ENCODE measurements at regions not wholly inside any gene's neighbourhood (a gene's known extent, or its start where the extent isn't known, plus 50 kb on each side); places are given as distances from the start of the nearest gene placed in this dataset.
"Not testable (repeated sequence)": the region's sequence is repeated elsewhere in the genome, so short reads cannot be mapped to it uniquely, and the experiment has no call there.

DNA sequence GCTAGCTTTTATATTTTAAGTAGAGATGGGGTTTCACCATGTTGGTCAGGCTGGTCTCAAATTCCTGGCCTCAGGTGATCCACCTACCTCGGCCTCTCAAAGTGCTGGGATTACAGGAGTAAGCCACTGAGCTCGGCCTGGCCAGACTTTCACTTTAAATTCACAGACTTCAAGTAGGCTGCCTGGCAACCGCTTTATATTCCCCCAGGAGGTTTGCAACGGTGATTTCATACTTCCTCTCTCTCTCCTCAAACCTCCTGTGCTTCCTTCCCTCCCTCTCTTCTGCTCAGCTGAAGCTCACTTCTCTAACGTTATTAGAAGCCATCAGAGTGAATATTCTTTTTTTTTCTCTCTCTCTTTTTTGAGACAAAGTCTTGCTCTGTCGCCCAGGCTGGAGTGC lies 118.8 kb downstream of the SEPTIN7 start:
- not testable (repeated sequence) for TF ChIP-seq CTCF (IDR thresholded peaks at IDR 0.05); POLR2A (IDR thresholded peaks at IDR 0.05); POLR2AphosphoS5 (IDR thresholded peaks at IDR 0.05; ENCODE audit: insufficient read depth in 1 of 2, low read depth in 1 of 2)
